GM10248 (cell line): ENCODE measurements at regions not wholly inside any gene's neighbourhood (a gene's known extent, or its start where the extent isn't known, plus 50 kb on each side); places are given as distances from the start of the nearest gene placed in this dataset.

Source experiments
- CTCF ChIA-PET: fragments of 300-600 bp; sonication (Branson Sonifier 250); formaldehyde crosslinking; extraction: SDS; loops from one replicate; lab custom pipeline; 2021; ENCODE audit warnings: antibody characterized with exemption; lab: Yijun Ruan, JAX
- POLR2A ChIA-PET: fragments of 350-650 bp; sonication (Branson Sonifier 250); formaldehyde crosslinking; extraction: SDS; loops from one replicate; lab custom pipeline; 2020; ENCODE audit warnings: antibody characterized with exemption; lab: Yijun Ruan, JAX
- DNase-seq: peaks from one replicate; pipeline ENCODE4 v3.0.0; 2012; ENCODE audit errors: extremely low spot score
- CTCF ChIP-seq: IDR thresholded peaks from 2 replicates; pipeline ENCODE4 v1.5.1; 2012; ENCODE audit warnings: mild to moderate bottlenecking, low read depth; ENCODE audit errors: extremely low read depth, missing control alignments, control extremely low read depth

GRCh38 chr4:126529997-126530396 is 1102.8 kb upstream of the INTU start:
- DNase-seq, result no peak
- ChIA-PET CTCF (no interaction called here), POLR2A (no interaction called here)
- no peak for TF ChIP-seq CTCF

- no peak for TF ChIP-seq CTCF
- DNase-seq, result no peak
- CTCF ChIA-PET, result interaction anchor here (1.0 kb wide), 1 partner anchor 9 kb away, joined by 3 read pairs; no protein-coding TSS in a partner anchor
- POLR2A ChIA-PET, result no interaction called here
Observed at GRCh38 chr4:126530996-126531585, 1101.7 kb upstream of the INTU start.

GRCh38 chr4:126532527-126532926 is 1100.2 kb upstream of the INTU start:
- POLR2A ChIA-PET, result no interaction called here
- TF ChIP-seq CTCF, result no peak
- CTCF ChIA-PET, result no interaction called here
- no peak for DNase-seq

- POLR2A ChIA-PET, result no interaction called here
- no peak for DNase-seq
- CTCF ChIA-PET, result no interaction called here
- TF ChIP-seq CTCF, result no peak
Observed at GRCh38 chr4:126533146-126533805, 1099.5 kb upstream of the INTU start.

GRCh38 chr4:126539771-126540170 is 1093.0 kb upstream of the INTU start:
- TF ChIP-seq CTCF, result no peak
- POLR2A ChIA-PET, result no interaction called here
- CTCF ChIA-PET, result interaction anchor here (1.3 kb wide), 1 partner anchor 30 kb away, joined by 3 read pairs; no protein-coding TSS in a partner anchor

GRCh38 chr4:126541820-126542219 is 1090.9 kb upstream of the INTU start:
- CTCF ChIA-PET, result interaction anchor here (1.2 kb wide), 1 partner anchor 12 kb away, joined by 3 read pairs; no protein-coding TSS in a partner anchor
- no peak for TF ChIP-seq CTCF
- no peak for DNase-seq
- POLR2A ChIA-PET, result no interaction called here

More at GRCh38 chr4:126539771-126540170, 1093.0 kb upstream of the INTU start:
- DNase-seq, result no peak
